ENCODE measurements at regions not wholly inside any gene's neighbourhood (a gene's known extent, or its start where the extent isn't known, plus 50 kb on each side); places are given as distances from the start of the nearest gene placed in this dataset.
"Not testable (repeated sequence)": the region's sequence is repeated elsewhere in the genome, so short reads cannot be mapped to it uniquely, and the experiment has no call there.

- DNase-seq = no peak
Observed at GRCh38 chr1:55792870-55793269, 577.7 kb upstream of the USP24 start.

- no peak for DNase-seq
Observed at GRCh38 chr1:55789466-55789865, 574.3 kb upstream of the USP24 start.

DNA sequence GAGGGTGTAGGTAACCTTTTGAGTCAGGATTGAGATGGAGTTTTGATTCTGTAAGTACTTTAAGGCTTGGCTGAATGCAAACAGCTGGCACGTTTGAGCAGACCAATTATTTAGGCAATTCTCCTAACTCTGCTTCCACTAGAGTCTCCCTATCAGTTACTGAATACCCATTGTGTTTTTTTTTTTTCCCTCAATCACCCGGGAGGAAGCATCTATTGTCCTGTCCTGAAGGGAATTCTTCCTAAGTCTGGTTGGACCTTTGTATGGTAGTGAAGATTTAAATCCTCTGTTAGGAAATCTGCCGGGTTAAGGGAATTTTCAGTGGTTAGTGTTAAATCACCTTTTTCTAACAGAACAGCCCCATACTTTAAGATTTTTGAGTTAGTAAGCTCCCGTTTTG is 571.2 kb upstream of the USP24 start:
- no peak for DNase-seq

GRCh38 chr1:55784941-55785450 is 569.8 kb upstream of the USP24 start:
- not testable (repeated sequence) for DNase-seq

DNA sequence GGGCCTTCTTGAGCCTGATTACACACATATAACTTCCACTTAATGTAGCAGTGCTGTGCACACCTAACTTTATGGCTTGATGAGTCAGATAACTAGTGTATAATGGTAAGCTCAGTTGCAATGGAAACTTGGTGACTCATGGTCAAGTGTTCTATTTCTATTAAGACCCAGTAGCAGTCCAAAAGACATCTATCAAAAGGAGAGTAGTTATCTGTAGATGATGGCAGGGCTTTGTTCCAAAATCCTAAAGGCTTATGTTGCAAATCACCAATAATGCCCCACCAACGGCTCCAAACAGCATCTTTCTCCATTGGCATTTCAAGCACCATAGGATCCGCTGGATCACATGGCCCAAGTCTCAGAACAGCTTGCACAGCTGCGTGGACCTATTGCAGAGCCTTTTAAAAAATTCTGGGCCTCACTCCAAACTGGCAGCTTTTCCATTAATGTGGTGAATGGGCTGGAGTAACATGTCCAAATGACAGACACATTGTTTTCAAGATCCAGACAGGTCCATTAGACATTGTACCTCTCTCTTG is 566.8 kb upstream of the USP24 start:
- no peak for DNase-seq

GRCh38 chr1:55781003-55781402 is 565.8 kb upstream of the USP24 start:
- DNase-seq = no peak

DNA sequence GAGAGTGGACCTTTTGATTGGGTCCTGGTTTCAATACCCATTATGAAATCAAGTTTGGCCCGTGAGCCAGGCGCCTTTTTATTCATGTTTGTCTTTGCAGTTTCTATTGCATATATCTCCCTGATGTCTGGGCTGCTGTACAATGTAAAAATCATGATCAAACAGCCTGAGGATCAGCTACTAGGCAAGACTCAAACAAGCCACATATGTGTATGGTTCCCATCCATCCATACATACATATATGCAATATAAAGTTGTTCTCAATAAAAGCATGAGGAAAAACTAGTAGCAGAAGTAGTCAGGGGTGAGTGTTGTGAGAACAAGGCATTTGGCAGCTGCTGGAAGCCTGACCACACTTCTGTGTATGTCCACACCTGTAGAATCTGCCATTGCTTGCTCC is 562.4 kb upstream of the USP24 start:
- DNase-seq = no peak

GRCh38 chr1:55775007-55775406 is 559.8 kb upstream of the USP24 start:
- DNase-seq = no peak

DNA sequence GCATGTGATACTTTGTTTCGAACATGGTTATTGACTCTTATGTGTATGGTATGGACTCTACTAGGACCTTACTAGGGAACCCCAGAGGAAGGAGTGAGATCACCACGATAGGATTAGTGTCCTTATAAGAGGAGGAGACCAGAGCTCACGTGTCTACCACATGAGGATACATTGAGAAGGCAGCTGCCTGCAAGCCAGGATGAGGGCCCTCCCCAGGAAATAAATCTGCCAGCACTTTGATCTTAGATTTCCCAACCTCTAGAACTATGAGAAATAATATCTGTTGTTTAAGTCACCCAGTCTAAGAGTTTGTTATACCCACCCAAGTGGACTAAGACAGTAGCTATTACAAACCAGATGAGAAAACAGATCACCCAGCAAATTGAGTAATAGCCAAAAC is 559.3 kb upstream of the USP24 start:
- no peak for DNase-seq

GRCh38 chr1:55773211-55773940 is 558.2 kb upstream of the USP24 start:
- no peak for DNase-seq

DNA sequence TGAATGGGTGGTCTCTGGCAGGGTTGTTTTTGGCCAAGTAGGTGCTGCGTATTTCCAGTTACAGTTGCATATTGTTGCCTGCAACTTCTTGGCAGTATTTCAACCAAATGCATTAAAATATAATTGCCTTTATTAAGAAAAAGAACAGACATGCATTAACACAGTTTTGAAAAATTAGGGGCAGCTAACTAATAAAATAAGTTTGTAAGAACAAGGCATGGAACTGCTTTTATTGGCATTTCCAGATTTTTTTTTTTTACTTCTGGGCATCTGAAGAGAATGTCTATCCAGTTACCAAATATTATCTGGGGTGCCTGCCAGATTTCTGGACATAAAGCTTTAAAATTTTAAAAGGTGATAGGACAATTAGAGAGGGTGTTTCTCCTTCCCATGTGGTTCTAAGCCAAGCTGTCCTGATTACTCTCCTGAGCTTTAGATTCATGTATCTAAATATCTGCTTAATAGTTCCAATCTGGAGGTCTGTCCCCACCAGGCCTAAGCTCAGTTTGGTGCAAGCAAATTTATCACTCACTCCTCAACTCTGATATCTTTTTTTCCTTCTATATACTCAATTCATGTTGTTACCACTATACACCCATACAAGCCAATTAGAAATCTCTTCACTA is 553.3 kb upstream of the USP24 start:
- no peak for DNase-seq

DNA sequence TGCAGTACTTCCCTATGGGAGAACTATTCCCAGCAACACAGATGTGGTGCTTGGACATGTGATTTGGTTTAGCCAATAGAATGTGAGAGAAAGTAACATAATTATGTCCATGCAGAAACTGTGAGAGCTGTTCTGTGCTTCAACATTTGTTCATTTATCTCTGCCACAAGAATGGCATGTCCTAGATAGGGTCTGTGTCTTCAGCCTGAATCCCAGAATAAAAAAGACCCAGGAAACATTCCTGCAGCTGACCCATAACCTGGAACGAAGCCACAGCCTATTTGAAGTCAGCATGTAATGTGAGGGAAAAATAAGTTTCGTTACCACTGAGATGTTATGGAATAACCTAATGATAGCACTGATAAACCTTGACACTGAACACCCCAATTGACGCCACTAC is 552.0 kb upstream of the USP24 start:
- DNase-seq = no peak

- not testable (repeated sequence) for DNase-seq
Observed at GRCh38 chr1:55765505-55765904, 550.3 kb upstream of the USP24 start.

- no peak for DNase-seq
Observed at GRCh38 chr1:55751776-55752175, 536.6 kb upstream of the USP24 start.

DNA sequence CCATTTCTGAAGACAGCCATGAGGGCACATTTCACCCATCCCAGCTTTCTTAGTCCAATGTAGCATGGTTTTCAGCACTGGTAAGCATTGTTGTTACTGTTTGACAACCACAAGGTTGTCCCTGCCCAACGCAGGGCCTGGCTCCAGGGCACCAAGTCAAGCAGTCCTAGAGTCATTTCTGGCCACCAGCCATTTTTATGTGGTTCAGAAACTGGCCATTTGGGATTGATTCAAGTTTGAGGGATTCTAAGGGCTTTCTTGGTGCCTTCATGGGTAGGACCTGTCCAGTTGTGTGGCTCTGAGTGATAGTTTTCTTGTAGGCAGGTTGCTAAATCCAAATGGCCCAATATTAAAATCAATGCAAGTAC is 535.4 kb upstream of the USP24 start:
- no peak for DNase-seq

- DNase-seq = no peak
Observed at GRCh38 chr1:55749975-55750627, 534.9 kb upstream of the USP24 start.

DNA sequence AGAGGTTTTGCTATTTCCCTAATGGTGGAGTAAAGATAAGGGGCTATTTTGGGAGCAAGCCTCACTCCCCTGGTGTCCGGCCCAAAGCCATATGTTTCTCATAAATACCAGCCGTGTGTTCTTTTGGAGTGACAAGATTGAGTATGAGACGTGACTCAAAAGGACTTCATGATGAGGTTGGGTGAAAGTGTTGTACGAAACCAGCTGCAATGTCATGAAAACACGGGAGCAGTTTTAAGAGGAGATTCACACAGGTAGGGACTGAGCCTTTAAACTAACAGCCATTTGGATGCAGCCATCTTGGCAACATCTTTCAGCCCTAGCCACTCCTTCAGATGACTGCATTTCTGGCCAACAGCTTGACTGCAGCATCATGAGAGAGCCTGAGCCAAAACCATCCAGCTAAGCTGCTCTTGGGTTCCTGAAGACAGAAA is 532.3 kb upstream of the USP24 start:
- no peak for DNase-seq

DNA sequence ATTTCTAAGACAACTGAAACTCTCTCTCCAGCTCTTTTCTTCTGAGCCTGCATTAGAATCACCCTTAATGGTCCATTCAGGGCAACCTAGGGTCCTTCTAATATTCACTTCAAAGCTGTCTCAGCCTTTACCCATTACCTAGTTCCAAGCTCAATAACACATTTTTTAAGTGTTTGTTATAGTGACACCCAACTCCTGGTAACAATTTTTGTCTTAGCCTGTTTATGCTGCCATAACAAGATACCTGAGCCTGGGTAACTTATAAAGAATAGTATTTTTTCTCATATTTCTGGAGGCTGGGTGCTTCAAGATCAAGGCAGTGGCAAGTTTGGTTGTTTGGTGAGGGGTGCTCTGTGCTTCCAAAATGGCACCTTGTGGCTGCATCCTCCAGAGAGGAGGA is 531.5 kb upstream of the USP24 start:
- DNase-seq = no peak

GRCh38 chr1:55741516-55741915 is 526.4 kb upstream of the USP24 start:
- DNase-seq = no peak

DNA sequence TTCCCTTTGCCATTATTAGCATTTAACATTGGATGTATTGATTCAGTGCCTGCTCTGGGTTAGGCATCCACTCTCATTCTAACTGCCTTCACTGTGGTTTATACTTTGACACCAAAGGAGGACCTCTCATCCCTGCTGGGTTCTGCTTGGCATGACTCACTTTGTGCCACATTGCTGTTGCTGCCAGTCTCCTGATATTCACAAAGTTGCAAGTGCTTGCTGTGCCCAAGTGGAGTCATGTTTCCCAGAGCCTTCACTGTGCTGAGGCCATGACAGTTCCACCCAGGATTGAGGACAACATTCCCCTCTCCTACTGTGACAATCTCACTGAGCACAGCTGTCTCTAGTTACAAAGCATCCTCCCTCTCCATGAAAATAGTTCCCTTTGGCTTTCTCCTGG is 519.9 kb upstream of the USP24 start:
- DNase-seq = no peak

DNA sequence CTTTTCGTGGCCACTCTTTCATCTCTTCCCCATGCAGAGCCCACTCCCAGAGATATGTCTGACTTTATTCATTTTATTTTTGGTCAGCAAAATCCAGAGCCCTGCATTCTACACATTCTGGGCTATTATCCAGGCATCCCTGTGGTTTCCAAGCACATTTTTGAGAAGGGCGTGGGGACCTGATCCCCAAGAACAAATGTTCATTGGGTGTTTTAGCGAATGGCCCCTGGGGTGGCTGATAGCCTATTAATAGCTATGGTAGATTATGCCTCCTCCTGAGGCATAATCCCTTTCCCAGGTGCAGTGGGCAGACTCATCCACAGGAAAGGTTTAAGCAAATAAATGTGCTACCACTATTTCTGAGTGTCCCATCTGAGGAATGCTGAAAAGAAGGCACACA is 511.8 kb upstream of the USP24 start:
- DNase-seq = no peak

- no peak for DNase-seq
Observed at GRCh38 chr1:55725378-55725777, 510.2 kb upstream of the USP24 start.

- DNase-seq = no peak
Observed at GRCh38 chr1:55724551-55725325, 509.6 kb upstream of the USP24 start.
